COLO829 (cell line): ENCODE measurements at regions not wholly inside any gene's neighbourhood (a gene's known extent, or its start where the extent isn't known, plus 50 kb on each side); places are given as distances from the start of the nearest gene placed in this dataset.

Experiments used
- DNase-seq: peaks from one replicate; pipeline ENCODE4 v3.0.0; 2012; ENCODE audit warnings: low spot score

GRCh38 chr1:81068726-81069125, 732.0 kb upstream of the ADGRL2 start:
- DNase-seq, result no peak

GRCh38 chr1:81053826-81054225, 746.9 kb upstream of the ADGRL2 start:
- DNase-seq, result no peak

GRCh38 chr1:81052162-81052561, 748.6 kb upstream of the ADGRL2 start:
- DNase-seq, result no peak

DNA sequence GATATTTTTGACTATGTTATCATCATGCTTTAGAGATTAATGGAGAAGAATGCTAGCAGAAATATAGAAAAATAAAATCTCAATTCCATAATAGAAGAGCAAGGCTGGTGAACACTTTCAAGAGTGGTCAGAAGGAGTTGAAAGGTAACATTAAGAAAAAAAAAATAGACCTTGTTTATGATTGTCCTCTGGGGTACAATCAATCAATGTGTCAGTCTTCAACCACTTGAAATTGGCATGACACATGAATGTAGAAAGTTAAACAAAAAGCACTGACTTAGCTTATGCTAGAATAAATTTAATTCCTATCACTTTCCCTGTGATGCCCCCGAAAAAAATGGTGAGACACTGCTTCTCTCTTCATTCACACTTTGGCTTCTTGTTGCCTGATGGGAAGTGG, 750.3 kb upstream of the ADGRL2 start:
- DNase-seq, result no peak

GRCh38 chr1:81044708-81045107, 756.0 kb upstream of the ADGRL2 start:
- no peak for DNase-seq

DNA sequence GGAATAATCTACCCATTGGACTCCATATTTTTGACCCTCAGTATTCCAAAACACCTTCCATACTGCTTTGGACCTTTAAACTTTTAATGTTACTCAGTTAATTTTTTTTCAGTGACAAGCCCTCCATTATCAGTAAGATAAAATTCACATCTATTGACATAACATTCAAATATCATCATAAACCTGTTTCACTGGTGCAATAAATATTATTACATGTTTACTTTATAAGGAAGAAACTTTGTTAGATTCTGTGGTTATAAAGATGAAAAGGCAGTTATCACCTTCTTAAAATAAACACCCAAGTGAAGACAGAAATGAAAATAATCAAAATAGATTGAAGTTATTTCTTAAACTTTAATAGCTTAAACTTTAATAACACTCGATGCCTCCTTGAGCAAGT, 758.5 kb upstream of the ADGRL2 start:
- no peak for DNase-seq

GRCh38 chr1:81034291-81034690, 766.4 kb upstream of the ADGRL2 start:
- DNase-seq, result no peak

GRCh38 chr1:81032973-81033425, 767.7 kb upstream of the ADGRL2 start:
- no peak for DNase-seq

- no peak for DNase-seq
Measured at GRCh38 chr1:81032374-81032773, 768.4 kb upstream of the ADGRL2 start.

DNA sequence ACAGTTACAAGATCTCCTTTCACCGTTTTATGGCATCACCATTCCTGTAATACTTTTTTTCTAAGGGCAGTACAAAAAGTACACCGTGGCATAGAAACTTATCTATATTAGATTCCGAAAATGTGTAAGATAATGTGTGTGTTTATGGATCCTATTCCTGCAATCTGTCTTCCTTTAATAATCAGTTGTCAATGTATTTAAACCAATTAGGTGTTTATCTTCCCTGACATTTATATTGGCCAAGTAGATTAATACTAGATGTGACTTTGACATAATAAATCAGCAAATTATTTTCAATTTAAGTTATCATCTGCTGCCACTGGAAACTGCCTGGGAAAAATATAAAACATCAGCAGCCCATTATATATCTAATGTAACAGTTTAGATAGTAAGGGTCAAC, 770.3 kb upstream of the ADGRL2 start:
- no peak for DNase-seq

- DNase-seq, result no peak
Measured at GRCh38 chr1:81029266-81029665, 771.5 kb upstream of the ADGRL2 start.

GRCh38 chr1:81023187-81023724, 777.5 kb upstream of the ADGRL2 start:
- no peak for DNase-seq

DNA sequence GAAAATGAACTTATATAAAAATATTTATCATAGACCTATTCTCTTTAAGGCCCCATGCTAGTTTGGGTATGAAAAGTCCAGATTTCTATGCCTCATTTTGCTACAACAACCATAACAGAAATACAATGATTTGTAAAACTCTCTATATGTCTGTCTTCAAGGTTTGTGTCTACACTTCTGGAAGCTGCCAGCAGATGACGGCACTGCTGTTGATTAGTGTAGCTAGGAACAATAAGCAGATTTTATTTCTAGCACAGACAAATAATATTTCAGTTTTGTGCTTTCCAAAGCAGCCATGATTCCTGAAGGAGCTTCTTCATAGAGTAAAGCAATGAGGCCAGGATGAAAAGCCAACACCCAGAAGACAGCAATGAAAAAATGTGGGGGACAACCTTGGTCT, 779.6 kb upstream of the ADGRL2 start:
- DNase-seq, result no peak

DNA sequence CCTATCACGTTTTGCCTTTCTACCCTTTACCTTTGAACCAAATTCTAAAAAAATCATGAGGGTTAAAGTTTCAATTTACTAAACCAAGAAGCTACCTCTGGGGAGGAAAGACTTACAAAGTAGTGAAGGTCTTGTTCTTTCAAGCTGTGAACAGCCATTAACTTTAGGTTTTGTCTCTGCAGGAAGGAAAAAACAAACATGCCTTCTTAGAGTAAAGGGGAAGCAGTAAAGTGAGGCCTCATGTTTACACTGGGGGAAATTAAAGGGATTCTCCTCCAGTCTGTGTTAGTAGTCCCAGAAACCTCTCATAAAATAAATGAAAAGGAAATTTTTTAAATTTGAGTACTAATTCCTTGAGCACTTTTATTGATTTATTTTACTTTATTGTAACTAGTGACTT, 780.2 kb upstream of the ADGRL2 start:
- no peak for DNase-seq

DNA sequence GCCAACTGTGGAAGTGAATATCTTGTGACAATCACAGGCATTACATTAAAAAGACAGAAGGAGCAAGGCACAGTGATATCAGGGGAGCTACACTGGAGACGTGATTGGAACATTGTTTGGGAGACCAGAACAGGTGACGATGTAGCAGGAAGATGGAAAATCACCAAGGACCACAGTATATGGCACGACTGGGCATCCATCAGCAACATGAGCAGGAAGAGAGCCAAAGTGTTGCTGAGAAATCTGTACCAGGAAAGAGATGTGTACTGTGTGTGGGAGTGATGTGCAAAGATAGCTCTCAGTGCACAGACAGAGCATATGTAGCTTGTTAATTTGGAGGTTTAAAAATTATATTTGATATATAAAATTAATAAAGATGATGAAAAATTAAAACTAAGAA, 790.6 kb upstream of the ADGRL2 start:
- DNase-seq, result no peak

- DNase-seq, result no peak
Measured at GRCh38 chr1:81008293-81008692, 792.4 kb upstream of the ADGRL2 start.

GRCh38 chr1:81007024-81007423, 793.7 kb upstream of the ADGRL2 start:
- no peak for DNase-seq

GRCh38 chr1:81006502-81006901, 794.2 kb upstream of the ADGRL2 start:
- DNase-seq, result no peak

DNA sequence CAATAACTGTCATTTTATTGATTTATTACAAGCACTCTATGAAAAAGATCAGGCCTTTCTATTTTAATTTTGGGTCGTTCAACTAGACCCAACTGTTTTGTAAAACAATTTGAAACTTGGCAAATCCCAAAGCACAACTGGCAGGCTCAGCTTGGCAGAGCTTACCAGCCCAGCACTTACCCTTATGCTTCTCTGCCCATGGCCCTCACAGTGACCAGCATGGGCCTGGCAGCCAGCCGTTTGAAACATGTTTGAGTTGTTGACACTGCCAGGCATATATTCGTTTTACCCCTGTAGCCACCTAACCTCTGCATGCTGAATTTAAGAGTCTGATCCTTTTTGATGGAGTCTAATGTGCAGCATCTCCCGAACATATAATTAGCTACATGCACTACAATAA, 796.7 kb upstream of the ADGRL2 start:
- DNase-seq, result no peak

- no peak for DNase-seq
Measured at GRCh38 chr1:80994934-80995333, 805.8 kb upstream of the ADGRL2 start.

DNA sequence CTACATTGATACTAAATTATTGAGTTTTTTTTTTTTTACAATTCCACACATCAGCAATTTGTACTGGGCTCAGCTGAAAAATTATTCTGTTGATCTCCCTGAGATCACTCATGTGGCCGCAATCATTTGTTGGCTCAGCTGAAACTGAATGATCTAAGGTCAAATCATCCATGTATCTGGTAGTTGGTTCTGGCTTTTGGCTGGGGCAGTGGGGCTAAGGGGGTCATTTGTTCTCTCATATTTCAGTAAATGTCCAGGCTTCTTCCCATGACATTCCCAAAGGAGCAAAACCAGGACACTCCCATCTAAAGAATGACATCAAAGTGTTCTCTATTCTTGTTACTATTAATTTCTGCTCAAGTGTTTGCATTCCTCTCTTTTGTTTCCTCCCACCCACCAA, 806.7 kb upstream of the ADGRL2 start:
- no peak for DNase-seq

GRCh38 chr1:80993154-80993980, 807.4 kb upstream of the ADGRL2 start:
- DNase-seq, result no peak

- DNase-seq, result no peak
Measured at GRCh38 chr1:80989455-80989854, 811.3 kb upstream of the ADGRL2 start.

DNA sequence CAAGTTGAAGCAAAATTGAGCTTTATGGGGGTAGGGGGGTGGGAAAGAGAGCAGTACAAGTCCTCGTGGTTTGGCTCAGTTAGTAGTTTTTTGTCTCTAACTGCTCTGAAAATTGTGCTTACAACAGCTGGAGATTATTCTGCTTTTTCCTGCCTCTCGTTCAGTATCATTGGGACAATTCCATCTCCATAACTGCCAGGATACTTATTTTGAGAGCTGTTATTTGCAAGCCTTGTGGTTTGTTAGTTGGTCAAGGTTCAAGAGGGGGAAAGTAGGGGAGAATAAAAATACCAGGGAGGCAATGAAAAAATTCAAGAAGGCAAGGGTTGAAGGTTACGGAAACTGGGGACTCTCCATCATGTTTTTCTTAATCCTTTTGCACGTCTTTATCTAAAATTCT, 811.8 kb upstream of the ADGRL2 start:
- DNase-seq, result no peak
